ENCODE measurements at regions not wholly inside any gene's neighbourhood (a gene's known extent, or its start where the extent isn't known, plus 50 kb on each side); places are given as distances from the start of the nearest gene placed in this dataset.

GRCh38 chr5:158492841-158493242 is 606.9 kb downstream of the EBF1 start:
- no peaks in the 10 kb centered on the region for H3K27me3 ChIP-seq
- TF ChIP-seq CTCF (IDR thresholded peaks at IDR 0.05), result no peak
- no peaks in the 10 kb centered on the region for H3K4me1 ChIP-seq
- ATAC-seq, result no peak
- no peak overlapping the region for H3K4me3 ChIP-seq
- DNase-seq, result no peak
- WGBS, 2 donors, result 69 to 70% methylated on average over 3 of the region's 3 CpGs
- intact Hi-C loops (cut with DNase I), result no loop called here
- no peak overlapping the region for H3K27ac ChIP-seq
- H3K9me3 ChIP-seq, result no peaks in the 10 kb centered on the region
- H3K36me3 ChIP-seq, result no peaks in the 10 kb centered on the region
- FAIRE-seq, result no peak

GRCh38 chr5:158492136-158492535 is 607.6 kb downstream of the EBF1 start:
- intact Hi-C loops (cut with DNase I), result no loop called here
- H3K4me3 ChIP-seq, result no peak overlapping the region
- TF ChIP-seq CTCF (IDR thresholded peaks at IDR 0.05), result no peak
- no peaks in the 10 kb centered on the region for H3K9me3 ChIP-seq
- no peak for DNase-seq
- H3K27ac ChIP-seq, result no peak overlapping the region
- H3K36me3 ChIP-seq, result no peaks in the 10 kb centered on the region
- no peaks in the 10 kb centered on the region for H3K27me3 ChIP-seq
- no peak for FAIRE-seq
- no peaks in the 10 kb centered on the region for H3K4me1 ChIP-seq
- no peak for ATAC-seq

- H3K4me3 ChIP-seq, result no peak overlapping the region
- H3K4me1 ChIP-seq, result peaks cover 0 to 12% (median 5%) of the 10 kb centered on the region in 3 donors
- intact Hi-C loops (cut with DNase I), result no loop called here
- WGBS, 2 donors, result 20 to 29% methylated on average over 1 of the region's 1 CpG
- H3K27me3 ChIP-seq, result no peaks in the 10 kb centered on the region
- no peak overlapping the region for H3K27ac ChIP-seq
- ATAC-seq (no peak), FAIRE-seq (no peak), DNase-seq (no peak)
- H3K36me3 ChIP-seq, result no peaks in the 10 kb centered on the region
- TF ChIP-seq CTCF (IDR thresholded peaks at IDR 0.05), result no peak
- H3K9me3 ChIP-seq, result no peaks in the 10 kb centered on the region
Observed at GRCh38 chr5:158487664-158488063, 612.1 kb downstream of the EBF1 start.

GRCh38 chr5:158487156-158487555 is 612.6 kb downstream of the EBF1 start:
- FAIRE-seq (no peak), DNase-seq (no peak), ATAC-seq (no peak)
- H3K27ac ChIP-seq, result no peak overlapping the region
- peaks cover 0 to 12% (median 5%) of the 10 kb centered on the region in 3 donors for H3K4me1 ChIP-seq
- no peaks in the 10 kb centered on the region for H3K27me3 ChIP-seq
- intact Hi-C loops (cut with DNase I), result no loop called here
- 86 to 89% methylated on average over 1 of the region's 1 CpG for WGBS, 2 donors
- no peak for TF ChIP-seq CTCF (IDR thresholded peaks at IDR 0.05)
- H3K36me3 ChIP-seq, result no peaks in the 10 kb centered on the region
- H3K9me3 ChIP-seq, result no peaks in the 10 kb centered on the region
- H3K4me3 ChIP-seq, result no peak overlapping the region

GRCh38 chr5:158486566-158486965 is 613.1 kb downstream of the EBF1 start:
- intact Hi-C loops (cut with DNase I), result no loop called here
- Histone ChIP-seq H3K27ac (no peak overlapping the region), H3K27me3 (no peaks in the 10 kb centered on the region), H3K4me1 (peaks cover 0 to 12% (median 5%) of the 10 kb centered on the region in 3 donors), H3K9me3 (no peaks in the 10 kb centered on the region), H3K4me3 (no peak overlapping the region), H3K36me3 (no peaks in the 10 kb centered on the region)
- FAIRE-seq, result no peak
- ATAC-seq, result no peak
- 86 to 87% methylated on average over 3 of the region's 3 CpGs for WGBS, 2 donors
- DNase-seq, result no peak
- no peak for TF ChIP-seq CTCF (IDR thresholded peaks at IDR 0.05)

Data from pancreas (tissue), 10 donors.